NT2/D1 (cell line): ENCODE measurements at regions not wholly inside any gene's neighbourhood (a gene's known extent, or its start where the extent isn't known, plus 50 kb on each side); places are given as distances from the start of the nearest gene placed in this dataset.
"Not testable (repeated sequence)": the region's sequence is repeated elsewhere in the genome, so short reads cannot be mapped to it uniquely, and the experiment has no call there.

ENCODE experiments used
- DNase-seq: peaks from one replicate; pipeline ENCODE4 v3.0.0-alpha.2; 2011; ENCODE audit warnings: low read depth, low spot score
- H3K27me3 ChIP-seq: 2 replicates; pipeline ENCODE4 v1.6.0; 2011; ENCODE audit warnings: mild to moderate bottlenecking; ENCODE audit not compliant: insufficient read length, insufficient read depth
- H3K36me3 ChIP-seq: 2 replicates; pipeline ENCODE4 v1.6.1; 2011; ENCODE audit warnings: mild to moderate bottlenecking, low read length, mixed read lengths; ENCODE audit not compliant: insufficient read depth, insufficient read length
- H3K4me1 ChIP-seq: 2 replicates; pipeline ENCODE4 v1.5.1; 2011; ENCODE audit not compliant: insufficient read depth, insufficient read length
- H3K4me3 ChIP-seq: 2 replicates; pipeline ENCODE4 v1.5.1; 2011; ENCODE audit warnings: low read depth; ENCODE audit not compliant: insufficient read length
- H3K9ac ChIP-seq: 2 replicates; pipeline ENCODE4 v1.6.0; 2011; ENCODE audit warnings: low read depth; ENCODE audit not compliant: insufficient read length
- H3K9me3 ChIP-seq: 2 replicates; pipeline ENCODE4 v1.5.1; 2011; ENCODE audit warnings: mild to moderate bottlenecking, low read length; ENCODE audit not compliant: insufficient read depth
- SUZ12 ChIP-seq: IDR thresholded peaks from 2 replicates; pipeline ENCODE4 v1.6.1; 2011; ENCODE audit not compliant: insufficient read length, insufficient read depth; ENCODE audit errors: extremely low read depth
- YY1 ChIP-seq: IDR thresholded peaks from 2 replicates; pipeline ENCODE4 v1.6.1; 2011; ENCODE audit not compliant: insufficient read length, insufficient read depth
- ZNF274 ChIP-seq: IDR thresholded peaks from 2 replicates; pipeline ENCODE4 v1.6.1; 2011; ENCODE audit warnings: mild to moderate bottlenecking, low read depth, low read length

- no peaks in the 10 kb centered on the region for H3K36me3 ChIP-seq
- H3K4me1 ChIP-seq = no peaks in the 10 kb centered on the region
- no peaks in the 10 kb centered on the region for H3K27me3 ChIP-seq
- no peaks in the 10 kb centered on the region; the same call in 1 of the 2 replicates for H3K9me3 ChIP-seq
- no peak for DNase-seq
- H3K4me3 ChIP-seq = no peak overlapping the region
- no peak for TF ChIP-seq YY1
- no peak for TF ChIP-seq ZNF274
- TF ChIP-seq SUZ12 = no peak
- no peak overlapping the region for H3K9ac ChIP-seq
Measured at GRCh38 chr6:11934638-11935037, 77.5 kb upstream of the HIVEP1 start.

- DNase-seq, H3K4me3 ChIP-seq, H3K27me3 ChIP-seq, H3K4me1 ChIP-seq, H3K36me3 ChIP-seq, H3K9me3 ChIP-seq, H3K9ac ChIP-seq: not testable (repeated sequence)
Measured at GRCh38 chr6:11932892-11933291, 79.2 kb upstream of the HIVEP1 start.

GRCh38 chr6:11931296-11932035 lies 80.6 kb upstream of the HIVEP1 start:
- Histone ChIP-seq H3K27me3 (no peaks in the 10 kb centered on the region), H3K36me3 (no peaks in the 10 kb centered on the region), H3K9me3 (no peaks in the 10 kb centered on the region; the same call in 1 of the 2 replicates), H3K4me1 (no peaks in the 10 kb centered on the region), H3K4me3 (no peak overlapping the region), H3K9ac (no peak overlapping the region)
- TF ChIP-seq YY1 = no peak
- no peak for TF ChIP-seq ZNF274
- no peak for TF ChIP-seq SUZ12
- DNase-seq = no peak

GRCh38 chr6:11930834-11931233 lies 81.3 kb upstream of the HIVEP1 start:
- not testable (repeated sequence) for DNase-seq, H3K4me3 ChIP-seq, H3K27me3 ChIP-seq, H3K36me3 ChIP-seq, H3K4me1 ChIP-seq, H3K9ac ChIP-seq, H3K9me3 ChIP-seq

- Histone ChIP-seq H3K4me3 (no peak overlapping the region), H3K9ac (no peak overlapping the region), H3K36me3 (no peaks in the 10 kb centered on the region), H3K9me3 (no peaks in the 10 kb centered on the region; the same call in 1 of the 2 replicates), H3K4me1 (no peaks in the 10 kb centered on the region), H3K27me3 (no peaks in the 10 kb centered on the region)
- no peak for TF ChIP-seq ZNF274
- no peak for TF ChIP-seq YY1
- no peak for TF ChIP-seq SUZ12
- DNase-seq = no peak
Measured at GRCh38 chr6:11930240-11930639, 81.9 kb upstream of the HIVEP1 start.

- Histone ChIP-seq H3K36me3 (no peaks in the 10 kb centered on the region), H3K9ac (no peak overlapping the region), H3K9me3 (no peaks in the 10 kb centered on the region; the same call in 1 of the 2 replicates), H3K27me3 (no peaks in the 10 kb centered on the region), H3K4me1 (no peaks in the 10 kb centered on the region), H3K4me3 (no peak overlapping the region)
- no peak for DNase-seq
- TF ChIP-seq SUZ12 (no peak), YY1 (no peak), ZNF274 (no peak)
Measured at GRCh38 chr6:11929241-11929835, 82.8 kb upstream of the HIVEP1 start.

- Histone ChIP-seq H3K9me3 (no peaks in the 10 kb centered on the region), H3K9ac (no peak overlapping the region), H3K4me1 (no peaks in the 10 kb centered on the region), H3K27me3 (no peaks in the 10 kb centered on the region), H3K36me3 (no peaks in the 10 kb centered on the region), H3K4me3 (no peak overlapping the region)
- no peak for TF ChIP-seq YY1
- no peak for TF ChIP-seq SUZ12
- no peak for TF ChIP-seq ZNF274
- no peak for DNase-seq
Measured at GRCh38 chr6:11926594-11927407, 85.3 kb upstream of the HIVEP1 start.
